HG03025 (cell line): ENCODE measurements at regions not wholly inside any gene's neighbourhood (a gene's known extent, or its start where the extent isn't known, plus 50 kb on each side); places are given as distances from the start of the nearest gene placed in this dataset.
"Not testable (repeated sequence)": the region's sequence is repeated elsewhere in the genome, so short reads cannot be mapped to it uniquely, and the experiment has no call there.

ENCODE experiments used
- ATAC-seq: cut with Tn5 transposase; IDR thresholded peaks from one replicate; pipeline ENCODE4 v1.9.1; 2021; ENCODE audit warnings: mild to moderate bottlenecking, moderate library complexity; ENCODE audit not compliant: unreplicated experiment, low FRiP score

- no peak for ATAC-seq
Observed at GRCh38 chr11:116328391-116328790, 444.4 kb downstream of the BUD13 start.

- no peak for ATAC-seq
Observed at GRCh38 chr11:116326146-116326545, 446.6 kb downstream of the BUD13 start.

- no peak for ATAC-seq
Observed at GRCh38 chr11:116325247-116325646, 447.5 kb downstream of the BUD13 start.

GRCh38 chr11:116324077-116324476 lies 448.7 kb downstream of the BUD13 start:
- ATAC-seq = not testable (repeated sequence)

GRCh38 chr11:116317212-116317611 lies 455.6 kb downstream of the BUD13 start:
- ATAC-seq = no peak

- ATAC-seq = no peak
Observed at GRCh38 chr11:116314006-116314405, 458.8 kb downstream of the BUD13 start.

- ATAC-seq = no peak
Observed at GRCh38 chr11:116312570-116313391, 460.0 kb downstream of the BUD13 start.

GRCh38 chr11:116311206-116311605 lies 461.6 kb downstream of the BUD13 start:
- no peak for ATAC-seq

GRCh38 chr11:116310698-116311097 lies 462.1 kb downstream of the BUD13 start:
- no peak for ATAC-seq

GRCh38 chr11:116310226-116310625 lies 462.6 kb downstream of the BUD13 start:
- no peak for ATAC-seq

GRCh38 chr11:116309446-116309845 lies 463.3 kb downstream of the BUD13 start:
- no peak for ATAC-seq

GRCh38 chr11:116302756-116303155 lies 470.0 kb downstream of the BUD13 start:
- no peak for ATAC-seq

- ATAC-seq = no peak
Observed at GRCh38 chr11:116301141-116301540, 471.6 kb downstream of the BUD13 start.

GRCh38 chr11:116300232-116300631 lies 472.6 kb downstream of the BUD13 start:
- ATAC-seq = no peak

GRCh38 chr11:116294630-116295029 lies 478.2 kb downstream of the BUD13 start:
- no peak for ATAC-seq

- ATAC-seq = no peak
Observed at GRCh38 chr11:116287866-116288265, 484.9 kb downstream of the BUD13 start.

- no peak for ATAC-seq
Observed at GRCh38 chr11:116285026-116285425, 487.8 kb downstream of the BUD13 start.

- ATAC-seq = no peak
Observed at GRCh38 chr11:116283300-116283699, 489.5 kb downstream of the BUD13 start.

- ATAC-seq = no peak
Observed at GRCh38 chr11:116282481-116282880, 490.3 kb downstream of the BUD13 start.

- ATAC-seq = no peak
Observed at GRCh38 chr11:116281173-116282160, 491.3 kb downstream of the BUD13 start.

- ATAC-seq = no peak
Observed at GRCh38 chr11:116279511-116279910, 493.3 kb downstream of the BUD13 start.
